ENCODE measurements at regions not wholly inside any gene's neighbourhood (a gene's known extent, or its start where the extent isn't known, plus 50 kb on each side); places are given as distances from the start of the nearest gene placed in this dataset.
A peak's percentile ranks its signal among the peaks of the same experiment; 100 is the strongest.

DNA sequence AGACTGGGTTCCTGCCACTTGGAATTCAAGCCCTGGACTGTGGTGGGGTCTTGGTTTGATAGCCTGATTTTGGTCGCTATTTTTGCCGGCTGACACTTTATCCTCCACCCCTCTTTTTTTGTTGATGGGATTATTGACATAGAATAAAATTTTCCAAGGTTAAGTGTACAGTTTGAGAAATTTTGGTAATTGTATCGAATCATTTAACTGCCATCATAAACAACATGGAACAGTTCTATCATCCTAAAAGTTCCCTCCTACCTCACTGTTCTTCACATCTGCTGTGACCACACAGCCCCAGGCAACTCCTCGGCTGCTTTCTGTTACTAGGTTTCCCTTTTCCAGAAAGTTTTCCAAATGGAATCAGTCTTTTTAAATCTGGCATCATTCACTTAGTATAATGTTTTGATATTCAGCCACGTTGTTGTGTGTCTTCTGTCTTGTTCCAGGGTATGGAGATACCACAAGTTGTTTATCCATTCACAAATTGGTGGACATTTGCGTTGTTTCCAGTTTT lies 50.6 kb upstream of the STEAP1B start:
- TF ChIP-seq, protein P1, sequence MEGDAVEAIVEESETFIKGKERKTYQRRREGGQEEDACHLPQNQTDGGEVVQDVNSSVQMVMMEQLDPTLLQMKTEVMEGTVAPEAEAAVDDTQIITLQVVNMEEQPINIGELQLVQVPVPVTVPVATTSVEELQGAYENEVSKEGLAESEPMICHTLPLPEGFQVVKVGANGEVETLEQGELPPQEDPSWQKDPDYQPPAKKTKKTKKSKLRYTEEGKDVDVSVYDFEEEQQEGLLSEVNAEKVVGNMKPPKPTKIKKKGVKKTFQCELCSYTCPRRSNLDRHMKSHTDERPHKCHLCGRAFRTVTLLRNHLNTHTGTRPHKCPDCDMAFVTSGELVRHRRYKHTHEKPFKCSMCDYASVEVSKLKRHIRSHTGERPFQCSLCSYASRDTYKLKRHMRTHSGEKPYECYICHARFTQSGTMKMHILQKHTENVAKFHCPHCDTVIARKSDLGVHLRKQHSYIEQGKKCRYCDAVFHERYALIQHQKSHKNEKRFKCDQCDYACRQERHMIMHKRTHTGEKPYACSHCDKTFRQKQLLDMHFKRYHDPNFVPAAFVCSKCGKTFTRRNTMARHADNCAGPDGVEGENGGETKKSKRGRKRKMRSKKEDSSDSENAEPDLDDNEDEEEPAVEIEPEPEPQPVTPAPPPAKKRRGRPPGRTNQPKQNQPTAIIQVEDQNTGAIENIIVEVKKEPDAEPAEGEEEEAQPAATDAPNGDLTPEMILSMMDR (IDR thresholded peaks at IDR 0.05), result peak; percentile 13
- TF ChIP-seq EZH2 (IDR thresholded peaks at IDR 0.05; ENCODE audit: borderline replicate concordance, insufficient read depth, low read depth, low read length, poor library complexity, severe bottlenecking), result no peak

Measured in B cell (primary cell).